LNCAP (cell line): ENCODE measurements at regions not wholly inside any gene's neighbourhood (a gene's known extent, or its start where the extent isn't known, plus 50 kb on each side); places are given as distances from the start of the nearest gene placed in this dataset.

ENCODE experiments used
- TF ChIP-seq, protein P1 (sequence below): fragments of 450-650 bp; IDR thresholded peaks from 2 replicates; pipeline ENCODE4 v1.5.1; 2017; ENCODE audit warnings: mild to moderate bottlenecking

DNA sequence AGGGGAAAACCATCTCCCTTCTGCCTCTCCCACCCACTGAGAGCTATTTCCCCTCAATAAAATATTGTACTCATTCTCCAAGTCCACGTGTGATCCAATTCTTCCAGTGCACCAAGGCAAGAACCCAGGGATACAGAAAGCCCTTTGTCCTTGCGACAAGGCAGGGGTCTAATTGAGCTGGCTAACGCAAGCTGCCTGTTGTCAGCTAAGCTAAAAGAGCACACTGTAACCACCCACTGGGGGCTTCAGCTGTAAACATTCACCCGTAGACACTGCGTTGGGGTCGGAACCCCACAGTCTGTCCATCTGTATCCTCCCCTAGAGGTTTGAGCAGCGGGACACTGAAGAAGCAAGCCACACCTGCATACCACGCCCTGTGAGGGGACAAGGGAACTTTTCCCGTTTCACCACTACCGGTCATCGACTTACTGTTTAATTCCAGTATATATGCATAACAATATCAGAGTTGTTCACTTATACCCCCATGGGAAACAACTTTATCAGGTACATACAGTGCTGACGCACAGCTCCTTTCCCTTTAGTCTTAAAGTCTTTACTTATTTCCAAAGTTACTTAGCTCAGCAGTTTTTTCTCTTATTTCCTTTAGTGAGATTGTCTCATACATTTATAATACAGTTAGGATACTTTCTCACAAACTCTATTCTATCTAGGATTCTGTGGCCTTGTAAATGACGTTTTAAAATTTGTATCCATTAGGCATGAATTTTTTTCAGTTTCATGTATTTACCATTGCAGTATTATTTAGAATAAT lies 721.6 kb downstream of the ANKRD7 start:
- TF ChIP-seq, protein P1, sequence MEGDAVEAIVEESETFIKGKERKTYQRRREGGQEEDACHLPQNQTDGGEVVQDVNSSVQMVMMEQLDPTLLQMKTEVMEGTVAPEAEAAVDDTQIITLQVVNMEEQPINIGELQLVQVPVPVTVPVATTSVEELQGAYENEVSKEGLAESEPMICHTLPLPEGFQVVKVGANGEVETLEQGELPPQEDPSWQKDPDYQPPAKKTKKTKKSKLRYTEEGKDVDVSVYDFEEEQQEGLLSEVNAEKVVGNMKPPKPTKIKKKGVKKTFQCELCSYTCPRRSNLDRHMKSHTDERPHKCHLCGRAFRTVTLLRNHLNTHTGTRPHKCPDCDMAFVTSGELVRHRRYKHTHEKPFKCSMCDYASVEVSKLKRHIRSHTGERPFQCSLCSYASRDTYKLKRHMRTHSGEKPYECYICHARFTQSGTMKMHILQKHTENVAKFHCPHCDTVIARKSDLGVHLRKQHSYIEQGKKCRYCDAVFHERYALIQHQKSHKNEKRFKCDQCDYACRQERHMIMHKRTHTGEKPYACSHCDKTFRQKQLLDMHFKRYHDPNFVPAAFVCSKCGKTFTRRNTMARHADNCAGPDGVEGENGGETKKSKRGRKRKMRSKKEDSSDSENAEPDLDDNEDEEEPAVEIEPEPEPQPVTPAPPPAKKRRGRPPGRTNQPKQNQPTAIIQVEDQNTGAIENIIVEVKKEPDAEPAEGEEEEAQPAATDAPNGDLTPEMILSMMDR = no peak

DNA sequence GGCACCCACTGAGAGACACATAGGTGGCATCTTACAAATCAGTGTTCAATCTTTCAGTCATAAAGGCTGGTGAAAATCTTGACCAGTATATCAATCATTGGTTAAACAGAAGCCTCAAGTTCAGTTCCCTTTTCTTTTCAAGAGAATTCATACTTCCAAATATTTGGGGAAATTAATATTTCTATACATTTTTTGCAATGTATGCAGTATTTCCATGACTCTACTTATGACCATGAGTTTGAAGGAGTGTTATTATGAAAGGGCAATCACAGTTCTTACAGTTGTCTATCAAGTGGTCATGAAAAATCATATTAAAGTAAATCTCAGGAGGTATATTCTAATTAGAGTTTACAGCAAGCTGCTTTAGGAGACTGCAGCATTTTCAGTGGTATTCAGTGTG lies 724.0 kb downstream of the ANKRD7 start:
- TF ChIP-seq, protein P1 = no peak

DNA sequence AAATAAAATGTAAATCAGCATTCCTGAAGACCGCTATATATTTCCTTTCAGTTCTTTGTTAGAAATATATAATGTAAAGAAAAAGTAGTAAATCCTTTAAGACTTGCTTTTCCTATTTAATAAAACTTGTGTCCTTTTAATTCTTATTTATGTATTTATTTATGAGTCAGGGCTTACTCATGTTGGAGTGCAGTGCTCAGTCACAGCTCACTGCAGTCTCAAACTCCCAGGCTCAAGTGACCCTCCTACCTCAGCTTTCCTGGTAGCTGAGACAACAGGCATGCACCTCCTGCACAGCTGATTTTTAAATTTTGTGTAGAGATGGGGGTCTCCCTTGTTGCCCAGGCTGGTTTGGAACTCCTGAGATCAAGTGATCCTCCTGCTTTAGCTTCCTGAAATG lies 724.5 kb downstream of the ANKRD7 start:
- TF ChIP-seq, protein P1 = no peak

DNA sequence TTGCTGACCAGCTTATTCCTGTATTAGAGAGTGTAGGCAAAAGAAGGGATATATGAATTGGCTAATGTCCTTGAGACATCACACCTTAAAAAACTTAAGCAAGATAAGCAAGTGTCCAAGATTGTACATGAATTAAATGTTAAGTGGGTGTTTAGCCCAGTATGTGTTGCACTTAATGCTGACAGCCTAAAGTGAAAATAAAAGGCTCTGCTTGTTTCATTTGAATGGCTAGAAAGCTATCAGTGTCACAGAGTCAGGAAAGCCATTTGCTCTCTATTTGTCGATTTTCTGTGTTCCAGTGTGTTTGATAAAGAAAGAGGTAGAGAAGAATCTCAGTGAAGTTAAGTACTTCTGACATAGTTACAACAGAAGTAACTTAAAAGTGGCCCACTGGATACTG lies 744.9 kb downstream of the ANKRD7 start:
- TF ChIP-seq, protein P1 = no peak

DNA sequence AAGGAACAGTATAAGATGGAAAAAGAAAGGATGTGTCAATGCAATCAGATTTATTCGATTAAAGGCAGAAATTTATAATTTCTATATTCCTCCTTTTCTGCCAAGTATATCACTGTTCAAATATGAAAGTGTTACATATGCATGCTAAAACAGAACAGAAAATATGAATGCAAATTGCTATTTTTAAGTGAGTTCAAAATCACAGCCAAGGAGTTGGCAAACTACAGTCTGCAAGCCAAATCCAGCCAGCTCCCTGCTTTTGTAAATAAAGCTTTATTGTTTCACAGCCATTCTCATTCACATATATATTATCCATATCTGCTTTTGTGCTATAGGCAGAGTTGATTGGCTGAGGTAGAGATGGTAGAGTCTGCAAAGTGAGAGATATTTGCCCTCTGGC lies 747.2 kb downstream of the ANKRD7 start:
- TF ChIP-seq, protein P1 = no peak

DNA sequence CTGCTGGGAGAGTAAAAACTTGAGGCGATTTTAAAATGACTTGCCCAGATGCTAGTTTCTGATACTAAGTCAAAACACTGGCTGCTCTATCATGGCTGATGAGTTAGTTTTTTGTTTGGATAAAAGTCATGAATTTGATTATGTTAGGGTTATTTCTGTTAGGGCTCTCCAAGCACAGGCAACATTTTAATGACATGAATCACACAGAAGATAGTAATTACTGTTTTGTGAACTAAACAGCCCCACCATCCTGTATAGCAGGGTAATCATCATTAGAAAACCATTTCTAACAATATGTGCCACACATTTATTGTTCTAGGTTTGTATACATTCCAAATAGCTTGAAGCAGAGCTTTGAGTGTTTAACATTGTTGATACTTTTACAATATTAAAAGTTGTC lies 750.3 kb downstream of the ANKRD7 start:
- TF ChIP-seq, protein P1 = no peak

DNA sequence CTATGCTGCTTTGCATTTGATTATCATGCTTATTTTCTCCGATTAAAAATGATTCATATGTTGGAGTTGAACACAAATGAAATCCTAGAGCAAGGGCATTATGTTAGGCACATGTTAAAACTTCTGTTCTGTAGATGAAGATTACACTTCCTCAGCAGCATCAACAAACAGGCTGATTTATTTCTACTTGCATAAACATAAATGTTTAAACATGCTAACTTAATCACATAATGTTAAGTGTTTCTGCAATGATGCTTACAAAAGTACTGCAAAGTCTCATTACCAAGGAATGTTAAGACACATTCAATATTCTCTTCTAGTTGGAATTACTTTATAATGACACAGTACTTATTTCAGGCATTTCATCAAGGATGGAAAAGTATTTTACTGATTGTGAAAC lies 770.8 kb downstream of the ANKRD7 start:
- TF ChIP-seq, protein P1 = no peak

DNA sequence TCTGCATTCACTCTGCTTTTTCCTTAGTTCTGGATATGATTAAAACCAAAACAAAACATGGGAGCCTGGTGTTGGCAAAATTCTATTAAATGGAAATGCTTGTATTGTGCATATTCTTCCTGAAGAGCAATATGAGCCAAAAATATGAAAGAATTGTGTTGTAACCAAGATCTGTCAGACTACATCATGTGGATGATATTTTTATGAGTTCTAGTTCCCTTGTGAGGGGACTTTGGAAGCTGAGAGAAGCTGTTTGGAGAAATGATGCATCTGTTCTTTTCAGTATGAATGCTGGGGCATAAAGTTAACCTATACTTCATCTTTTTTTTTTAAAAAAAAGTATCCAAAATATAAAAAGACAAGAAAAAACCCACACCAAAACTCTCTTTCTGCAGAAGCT lies 782.7 kb downstream of the ANKRD7 start:
- TF ChIP-seq, protein P1 = no peak
